ENCODE measurements at regions not wholly inside any gene's neighbourhood (a gene's known extent, or its start where the extent isn't known, plus 50 kb on each side); places are given as distances from the start of the nearest gene placed in this dataset.

- Histone ChIP-seq H3K36me3 (ENCODE audit: control insufficient read depth in 1 of 2, insufficient read depth in 2 of 2, low read length in 2 of 2) (no peaks in the 10 kb centered on the region), H3K9ac (ENCODE audit: low read depth in 1 of 2, low read length in 2 of 2) (no peak overlapping the region), H3K27me3 (ENCODE audit: control insufficient read depth in 1 of 2, insufficient read depth in 2 of 2, low read length in 2 of 2) (peaks cover 22 to 26% of the 10 kb centered on the region in 2 donors), H3K4me3 (ENCODE audit: low read depth in 1 of 2, low read length in 2 of 2) (no peak overlapping the region), H3K4me1 (ENCODE audit: control insufficient read depth in 1 of 2, insufficient read depth in 2 of 2, low read length in 2 of 2) (peaks cover 0 to 8% of the 10 kb centered on the region in 2 donors), H3K9me3 (ENCODE audit: control insufficient read depth in 1 of 2, low read length in 2 of 2) (no peaks in the 10 kb centered on the region), H3K27ac (ENCODE audit: low read depth, low read length) (no peak overlapping the region)
These were observed 67.1 kb upstream of the GRAMD1B start for GRCh38 chr11:123362941-123363340.

GRCh38 chr11:123362186-123362585 is 67.9 kb upstream of the GRAMD1B start:
- H3K9me3 ChIP-seq (ENCODE audit: control insufficient read depth in 1 of 2, low read length in 2 of 2) = no peaks in the 10 kb centered on the region
- H3K4me1 ChIP-seq (ENCODE audit: control insufficient read depth in 1 of 2, insufficient read depth in 2 of 2, low read length in 2 of 2) = peaks cover 0 to 8% of the 10 kb centered on the region in 2 donors
- no peak overlapping the region for H3K4me3 ChIP-seq (ENCODE audit: low read depth in 1 of 2, low read length in 2 of 2)
- H3K36me3 ChIP-seq (ENCODE audit: control insufficient read depth in 1 of 2, insufficient read depth in 2 of 2, low read length in 2 of 2) = no peaks in the 10 kb centered on the region
- no peak overlapping the region for H3K9ac ChIP-seq (ENCODE audit: low read depth in 1 of 2, low read length in 2 of 2)
- H3K27ac ChIP-seq (ENCODE audit: low read depth, low read length) = no peak overlapping the region
- H3K27me3 ChIP-seq (ENCODE audit: control insufficient read depth in 1 of 2, insufficient read depth in 2 of 2, low read length in 2 of 2) = peaks cover 29 to 33% of the 10 kb centered on the region in 2 donors

- H3K9ac ChIP-seq (ENCODE audit: low read depth in 1 of 2, low read length in 2 of 2) = no peak overlapping the region
- H3K4me1 ChIP-seq (ENCODE audit: control insufficient read depth in 1 of 2, insufficient read depth in 2 of 2, low read length in 2 of 2) = peaks cover 0 to 8% of the 10 kb centered on the region in 2 donors
- peaks cover 36% of the 10 kb centered on the region in 2 donors for H3K27me3 ChIP-seq (ENCODE audit: control insufficient read depth in 1 of 2, insufficient read depth in 2 of 2, low read length in 2 of 2)
- H3K9me3 ChIP-seq (ENCODE audit: control insufficient read depth in 1 of 2, low read length in 2 of 2) = no peaks in the 10 kb centered on the region
- no peak overlapping the region for H3K4me3 ChIP-seq (ENCODE audit: low read depth in 1 of 2, low read length in 2 of 2)
- H3K36me3 ChIP-seq (ENCODE audit: control insufficient read depth in 1 of 2, insufficient read depth in 2 of 2, low read length in 2 of 2) = no peaks in the 10 kb centered on the region
- no peak overlapping the region for H3K27ac ChIP-seq (ENCODE audit: low read depth, low read length)
These were observed 69.0 kb upstream of the GRAMD1B start for GRCh38 chr11:123361110-123361509.

- no peaks in the 10 kb centered on the region for H3K36me3 ChIP-seq (ENCODE audit: control insufficient read depth in 1 of 2, insufficient read depth in 2 of 2, low read length in 2 of 2)
- H3K9me3 ChIP-seq (ENCODE audit: control insufficient read depth in 1 of 2, low read length in 2 of 2) = no peaks in the 10 kb centered on the region
- H3K9ac ChIP-seq (ENCODE audit: low read depth in 1 of 2, low read length in 2 of 2) = no peak overlapping the region
- peaks cover 36% of the 10 kb centered on the region in 2 donors for H3K27me3 ChIP-seq (ENCODE audit: control insufficient read depth in 1 of 2, insufficient read depth in 2 of 2, low read length in 2 of 2)
- H3K27ac ChIP-seq (ENCODE audit: low read depth, low read length) = no peak overlapping the region
- H3K4me1 ChIP-seq (ENCODE audit: control insufficient read depth in 1 of 2, insufficient read depth in 2 of 2, low read length in 2 of 2) = peaks cover 0 to 8% of the 10 kb centered on the region in 2 donors
- H3K4me3 ChIP-seq (ENCODE audit: low read depth in 1 of 2, low read length in 2 of 2) = no peak overlapping the region
These were observed 69.7 kb upstream of the GRAMD1B start for GRCh38 chr11:123360267-123360936.

GRCh38 chr11:123357990-123358827 is 71.9 kb upstream of the GRAMD1B start:
- Histone ChIP-seq H3K9ac (ENCODE audit: low read depth in 1 of 2, low read length in 2 of 2) (no peak overlapping the region), H3K36me3 (ENCODE audit: control insufficient read depth in 1 of 2, insufficient read depth in 2 of 2, low read length in 2 of 2) (no peaks in the 10 kb centered on the region), H3K27me3 (ENCODE audit: control insufficient read depth in 1 of 2, insufficient read depth in 2 of 2, low read length in 2 of 2) (peaks cover 36 to 47% of the 10 kb centered on the region in 2 donors), H3K4me1 (ENCODE audit: control insufficient read depth in 1 of 2, insufficient read depth in 2 of 2, low read length in 2 of 2) (peaks cover 0 to 8% of the 10 kb centered on the region in 2 donors), H3K27ac (ENCODE audit: low read depth, low read length) (no peak overlapping the region), H3K9me3 (ENCODE audit: control insufficient read depth in 1 of 2, low read length in 2 of 2) (no peaks in the 10 kb centered on the region), H3K4me3 (ENCODE audit: low read depth in 1 of 2, low read length in 2 of 2) (peak overlapping the region; percentile 46 to 60)

- H3K9ac ChIP-seq (ENCODE audit: low read depth in 1 of 2, low read length in 2 of 2) = no peak overlapping the region
- no peaks in the 10 kb centered on the region for H3K36me3 ChIP-seq (ENCODE audit: control insufficient read depth in 1 of 2, insufficient read depth in 2 of 2, low read length in 2 of 2)
- no peak overlapping the region for H3K27ac ChIP-seq (ENCODE audit: low read depth, low read length)
- H3K4me3 ChIP-seq (ENCODE audit: low read depth in 1 of 2, low read length in 2 of 2) = peak overlapping the region; percentile 46 to 60
- H3K27me3 ChIP-seq (ENCODE audit: control insufficient read depth in 1 of 2, insufficient read depth in 2 of 2, low read length in 2 of 2) = peaks cover 36 to 47% of the 10 kb centered on the region in 2 donors
- no peaks in the 10 kb centered on the region for H3K9me3 ChIP-seq (ENCODE audit: control insufficient read depth in 1 of 2, low read length in 2 of 2)
- peaks cover 0 to 8% of the 10 kb centered on the region in 2 donors for H3K4me1 ChIP-seq (ENCODE audit: control insufficient read depth in 1 of 2, insufficient read depth in 2 of 2, low read length in 2 of 2)
These were observed 72.6 kb upstream of the GRAMD1B start for GRCh38 chr11:123357353-123357989.

GRCh38 chr11:123356539-123356938 is 73.5 kb upstream of the GRAMD1B start:
- Histone ChIP-seq H3K4me1 (ENCODE audit: control insufficient read depth in 1 of 2, insufficient read depth in 2 of 2, low read length in 2 of 2) (peaks cover 0 to 8% of the 10 kb centered on the region in 2 donors), H3K27me3 (ENCODE audit: control insufficient read depth in 1 of 2, insufficient read depth in 2 of 2, low read length in 2 of 2) (peaks cover 30 to 47% of the 10 kb centered on the region in 2 donors), H3K9me3 (ENCODE audit: control insufficient read depth in 1 of 2, low read length in 2 of 2) (no peaks in the 10 kb centered on the region), H3K4me3 (ENCODE audit: low read depth in 1 of 2, low read length in 2 of 2) (no peak overlapping the region), H3K9ac (ENCODE audit: low read depth in 1 of 2, low read length in 2 of 2) (no peak overlapping the region), H3K27ac (ENCODE audit: low read depth, low read length) (no peak overlapping the region), H3K36me3 (ENCODE audit: control insufficient read depth in 1 of 2, insufficient read depth in 2 of 2, low read length in 2 of 2) (no peaks in the 10 kb centered on the region)

GRCh38 chr11:123354371-123354975 is 75.6 kb upstream of the GRAMD1B start:
- Histone ChIP-seq H3K27ac (ENCODE audit: low read depth, low read length) (no peak overlapping the region), H3K27me3 (ENCODE audit: control insufficient read depth in 1 of 2, insufficient read depth in 2 of 2, low read length in 2 of 2) (peaks cover 24 to 40% of the 10 kb centered on the region in 2 donors)

GRCh38 chr11:123351375-123351774 is 78.7 kb upstream of the GRAMD1B start:
- Histone ChIP-seq H3K4me1 (ENCODE audit: control insufficient read depth in 1 of 2, insufficient read depth in 2 of 2, low read length in 2 of 2) (no peaks in the 10 kb centered on the region), H3K4me3 (ENCODE audit: low read depth in 1 of 2, low read length in 2 of 2) (no peak overlapping the region), H3K9ac (ENCODE audit: low read depth in 1 of 2, low read length in 2 of 2) (no peak overlapping the region), H3K9me3 (ENCODE audit: control insufficient read depth in 1 of 2, low read length in 2 of 2) (no peaks in the 10 kb centered on the region), H3K27ac (ENCODE audit: low read depth, low read length) (no peak overlapping the region), H3K27me3 (ENCODE audit: control insufficient read depth in 1 of 2, insufficient read depth in 2 of 2, low read length in 2 of 2) (peaks cover under 1 to 11% of the 10 kb centered on the region in 2 donors), H3K36me3 (ENCODE audit: control insufficient read depth in 1 of 2, insufficient read depth in 2 of 2, low read length in 2 of 2) (no peaks in the 10 kb centered on the region)

More at GRCh38 chr11:123354371-123354975, 75.6 kb upstream of the GRAMD1B start:
- H3K4me3 ChIP-seq (ENCODE audit: low read depth in 1 of 2, low read length in 2 of 2) = no peak overlapping the region
- no peak overlapping the region for H3K9ac ChIP-seq (ENCODE audit: low read depth in 1 of 2, low read length in 2 of 2)
- no peaks in the 10 kb centered on the region for H3K9me3 ChIP-seq (ENCODE audit: control insufficient read depth in 1 of 2, low read length in 2 of 2)
- H3K36me3 ChIP-seq (ENCODE audit: control insufficient read depth in 1 of 2, insufficient read depth in 2 of 2, low read length in 2 of 2) = no peaks in the 10 kb centered on the region
- H3K4me1 ChIP-seq (ENCODE audit: control insufficient read depth in 1 of 2, insufficient read depth in 2 of 2, low read length in 2 of 2) = peaks cover 0 to 8% of the 10 kb centered on the region in 2 donors

Data from duodenal mucosa (tissue), 2 donors.